ENCODE measurements at regions not wholly inside any gene's neighbourhood (a gene's known extent, or its start where the extent isn't known, plus 50 kb on each side); places are given as distances from the start of the nearest gene placed in this dataset.
"Not testable (repeated sequence)": the region's sequence is repeated elsewhere in the genome, so short reads cannot be mapped to it uniquely, and the experiment has no call there.

- Histone ChIP-seq H3K27ac (ENCODE audit: low read length) (no peak overlapping the region), H3K4me2 (ENCODE audit: insufficient read depth, low read length) (no peak overlapping the region), H4K20me1 (ENCODE audit: insufficient read depth, low read length) (no peaks in the 10 kb centered on the region), H3K4me1 (ENCODE audit: insufficient read depth, low read length) (no peaks in the 10 kb centered on the region), H3K79me2 (ENCODE audit: insufficient read depth, low read length) (no peaks in the 10 kb centered on the region), H3K36me3 (ENCODE audit: insufficient read depth, low read length) (no peaks in the 10 kb centered on the region), H3K27me3 (ENCODE audit: insufficient read depth, low read length, poor library complexity) (no peaks in the 10 kb centered on the region), H3K9ac (ENCODE audit: low read depth, low read length) (no peak overlapping the region), H2AFZ (ENCODE audit: low read depth, low read length) (no peak overlapping the region), H3K9me3 (ENCODE audit: insufficient read depth, low read length, severe bottlenecking) (no peaks in the 10 kb centered on the region), H3K4me3 (ENCODE audit: low read depth in 1 of 2, low read length in 2 of 2) (no peak overlapping the region)
- TF ChIP-seq CTCF (IDR thresholded peaks at IDR 0.05; ENCODE audit: borderline replicate concordance, extremely low read depth, low read length, poor library complexity, severe bottlenecking) = no peak
- no peak for TF ChIP-seq EZH2 (IDR thresholded peaks at IDR 0.05; ENCODE audit: borderline replicate concordance, low read depth, low read length, severe bottlenecking)
- ATAC-seq (ENCODE audit: insufficient read depth, low read depth) (no peak), DNase-seq (no peak)
Observed at GRCh38 chr4:181855307-181855706, 387.9 kb upstream of the TENM3 start.

GRCh38 chr4:181857471-181857870, 385.7 kb upstream of the TENM3 start:
- not testable (repeated sequence) for H3K4me3 ChIP-seq (ENCODE audit: low read depth in 1 of 2, low read length in 2 of 2); H3K4me1 ChIP-seq (ENCODE audit: insufficient read depth, low read length); H3K9me3 ChIP-seq (ENCODE audit: insufficient read depth, low read length, severe bottlenecking); ATAC-seq (ENCODE audit: insufficient read depth, low read depth); H3K27me3 ChIP-seq (ENCODE audit: insufficient read depth, low read length, poor library complexity); H4K20me1 ChIP-seq (ENCODE audit: insufficient read depth, low read length); H3K4me2 ChIP-seq (ENCODE audit: insufficient read depth, low read length); H3K27ac ChIP-seq (ENCODE audit: low read length); H3K9ac ChIP-seq (ENCODE audit: low read depth, low read length); H2AFZ ChIP-seq (ENCODE audit: low read depth, low read length); H3K79me2 ChIP-seq (ENCODE audit: insufficient read depth, low read length); DNase-seq; H3K36me3 ChIP-seq (ENCODE audit: insufficient read depth, low read length)

GRCh38 chr4:181858741-181859140, 384.5 kb upstream of the TENM3 start:
- Histone ChIP-seq H3K4me2 (ENCODE audit: insufficient read depth, low read length) (no peak overlapping the region), H3K36me3 (ENCODE audit: insufficient read depth, low read length) (no peaks in the 10 kb centered on the region), H3K79me2 (ENCODE audit: insufficient read depth, low read length) (no peaks in the 10 kb centered on the region), H4K20me1 (ENCODE audit: insufficient read depth, low read length) (no peaks in the 10 kb centered on the region), H2AFZ (ENCODE audit: low read depth, low read length) (no peak overlapping the region), H3K27me3 (ENCODE audit: insufficient read depth, low read length, poor library complexity) (no peaks in the 10 kb centered on the region), H3K9me3 (ENCODE audit: insufficient read depth, low read length, severe bottlenecking) (no peaks in the 10 kb centered on the region), H3K4me1 (ENCODE audit: insufficient read depth, low read length) (no peaks in the 10 kb centered on the region), H3K4me3 (ENCODE audit: low read depth in 1 of 2, low read length in 2 of 2) (no peak overlapping the region), H3K9ac (ENCODE audit: low read depth, low read length) (no peak overlapping the region), H3K27ac (ENCODE audit: low read length) (no peak overlapping the region)
- TF ChIP-seq CTCF (IDR thresholded peaks at IDR 0.05; ENCODE audit: borderline replicate concordance, extremely low read depth, low read length, poor library complexity, severe bottlenecking) = no peak
- no peak for TF ChIP-seq EZH2 (IDR thresholded peaks at IDR 0.05; ENCODE audit: borderline replicate concordance, low read depth, low read length, severe bottlenecking)
- ATAC-seq (ENCODE audit: insufficient read depth, low read depth) = no peak
- no peak for DNase-seq

- TF ChIP-seq EZH2 (IDR thresholded peaks at IDR 0.05; ENCODE audit: borderline replicate concordance, low read depth, low read length, severe bottlenecking) (no peak), CTCF (IDR thresholded peaks at IDR 0.05; ENCODE audit: borderline replicate concordance, extremely low read depth, low read length, poor library complexity, severe bottlenecking) (no peak)
- Histone ChIP-seq H4K20me1 (ENCODE audit: insufficient read depth, low read length) (no peaks in the 10 kb centered on the region), H3K9me3 (ENCODE audit: insufficient read depth, low read length, severe bottlenecking) (no peaks in the 10 kb centered on the region), H3K36me3 (ENCODE audit: insufficient read depth, low read length) (no peaks in the 10 kb centered on the region), H3K4me3 (ENCODE audit: low read depth in 1 of 2, low read length in 2 of 2) (no peak overlapping the region), H3K4me2 (ENCODE audit: insufficient read depth, low read length) (no peak overlapping the region), H3K79me2 (ENCODE audit: insufficient read depth, low read length) (no peaks in the 10 kb centered on the region), H3K27ac (ENCODE audit: low read length) (no peak overlapping the region), H2AFZ (ENCODE audit: low read depth, low read length) (no peak overlapping the region), H3K9ac (ENCODE audit: low read depth, low read length) (no peak overlapping the region), H3K27me3 (ENCODE audit: insufficient read depth, low read length, poor library complexity) (no peaks in the 10 kb centered on the region), H3K4me1 (ENCODE audit: insufficient read depth, low read length) (no peaks in the 10 kb centered on the region)
- no peak for ATAC-seq (ENCODE audit: insufficient read depth, low read depth)
- no peak for DNase-seq
Observed at GRCh38 chr4:181859439-181859838, 383.8 kb upstream of the TENM3 start.
